CD4-positive, alpha-beta T cell treated with Interleukin-17A for 1 hour (primary cell): ENCODE measurements at regions not wholly inside any gene's neighbourhood (a gene's known extent, or its start where the extent isn't known, plus 50 kb on each side); places are given as distances from the start of the nearest gene placed in this dataset.
"Not testable (repeated sequence)": the region's sequence is repeated elsewhere in the genome, so short reads cannot be mapped to it uniquely, and the experiment has no call there.

Source experiments
- DNase-seq: peaks from one replicate; pipeline ENCODE4 v3.0.0-alpha.2; 2020

DNA sequence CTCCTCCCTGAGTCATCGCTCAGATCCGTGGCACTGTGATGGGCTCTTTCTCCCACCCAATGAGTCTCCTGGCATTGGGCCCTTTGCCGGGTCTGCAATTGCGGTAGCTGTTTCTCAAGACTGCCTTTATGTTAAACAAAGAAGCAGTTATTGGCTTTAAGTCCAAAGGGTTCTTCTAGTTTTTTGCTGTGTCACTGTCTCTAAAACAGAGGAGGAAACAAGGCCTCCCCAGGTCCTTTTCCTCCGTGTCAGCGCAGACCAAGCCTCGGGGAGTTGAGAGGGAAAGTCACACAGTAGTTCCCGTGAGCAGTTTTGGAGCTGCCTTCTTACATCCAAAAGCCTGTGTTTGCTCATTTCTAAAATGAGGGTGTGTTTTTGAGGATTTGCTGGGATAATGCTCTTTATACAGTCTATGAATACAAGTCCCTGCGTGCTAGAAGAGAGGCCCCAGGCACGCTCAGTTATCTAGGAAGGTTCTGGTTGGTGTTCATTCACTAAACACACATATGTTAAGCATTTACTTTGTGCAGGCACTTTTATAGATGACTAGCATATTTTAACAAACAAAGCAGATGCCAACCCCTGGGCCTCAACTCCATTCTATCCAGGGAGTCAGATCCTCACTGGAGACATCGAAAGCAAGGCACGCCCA, 126.0 kb upstream of the PZP start:
- no peak for DNase-seq

DNA sequence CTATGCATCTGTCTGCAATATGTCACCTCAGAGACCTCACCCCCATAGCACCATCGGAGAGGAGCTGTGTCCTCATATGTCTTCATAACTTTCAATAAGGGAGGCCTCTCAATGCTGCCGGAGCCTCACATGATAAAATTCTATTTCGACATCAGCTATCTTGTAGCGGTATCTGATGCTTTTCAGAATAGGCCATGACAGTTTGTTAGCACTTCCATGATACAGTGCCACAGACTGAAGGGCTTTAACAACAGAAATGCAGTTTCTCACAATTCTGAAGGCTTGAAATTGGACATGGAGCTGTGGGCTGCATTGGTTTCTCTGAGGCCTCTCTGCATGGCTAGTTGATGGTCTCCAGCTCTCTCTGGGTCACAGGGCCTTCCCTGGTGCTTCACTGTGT, 125.0 kb upstream of the PZP start:
- no peak for DNase-seq

DNA sequence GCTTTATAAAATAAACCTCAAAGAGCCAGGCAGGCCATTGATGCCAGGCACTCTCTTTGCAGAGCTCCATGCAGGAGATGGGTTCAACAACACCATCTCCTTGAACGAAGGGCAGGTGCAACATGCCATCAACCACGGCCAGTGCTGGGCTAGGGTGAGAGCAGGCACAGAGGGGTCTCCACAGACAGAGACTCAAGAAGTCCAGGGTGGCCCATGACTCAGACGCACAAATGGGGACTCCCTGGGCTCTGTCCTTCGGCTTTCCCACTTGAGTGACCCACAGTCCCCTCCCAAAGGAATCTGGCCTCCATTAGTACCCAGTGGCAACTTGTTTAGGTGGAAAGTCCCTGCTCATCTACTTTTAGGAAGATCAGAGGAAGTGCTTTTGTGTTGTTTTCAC, 124.4 kb upstream of the PZP start:
- no peak for DNase-seq

DNA sequence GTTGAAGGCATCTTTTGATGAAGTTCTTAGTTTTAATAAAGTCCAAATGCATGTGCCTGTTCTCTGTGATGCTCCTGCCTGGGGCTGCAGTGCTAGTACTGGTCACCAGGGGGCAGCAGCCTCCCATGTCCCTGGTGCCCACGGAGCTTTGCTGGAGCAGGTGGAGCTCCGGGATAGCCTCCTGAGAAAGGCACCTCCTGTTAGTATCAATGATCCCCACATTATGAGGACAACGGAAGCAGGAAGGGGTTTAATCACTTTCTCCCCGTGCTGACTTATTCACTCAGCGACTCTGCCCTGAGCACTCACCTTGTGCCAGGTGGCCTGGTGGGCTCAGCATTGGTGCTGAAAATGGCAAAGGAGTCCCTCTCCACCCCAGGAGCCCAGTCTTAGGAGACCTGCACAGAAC, 123.0 kb upstream of the PZP start:
- DNase-seq = peak; percentile 77

DNA sequence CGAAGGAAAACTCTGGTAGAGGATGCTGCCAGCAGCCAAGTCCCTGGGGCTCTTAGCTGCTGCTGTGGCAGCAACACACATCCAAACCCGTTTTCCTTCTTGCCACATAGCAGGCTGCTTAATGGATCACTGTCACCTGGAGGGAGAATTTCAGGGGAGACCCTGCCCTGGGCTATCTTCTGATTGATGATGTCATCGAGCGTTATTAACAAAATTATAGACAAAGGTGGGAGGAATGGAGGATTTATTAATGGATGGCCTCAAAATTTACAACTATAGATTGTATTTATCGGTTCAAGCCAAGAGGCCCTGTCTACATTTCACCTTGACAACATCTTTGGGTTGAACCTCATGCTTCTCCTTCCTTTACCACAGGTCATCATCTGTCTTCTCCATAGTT, 120.8 kb upstream of the PZP start:
- DNase-seq = no peak

DNA sequence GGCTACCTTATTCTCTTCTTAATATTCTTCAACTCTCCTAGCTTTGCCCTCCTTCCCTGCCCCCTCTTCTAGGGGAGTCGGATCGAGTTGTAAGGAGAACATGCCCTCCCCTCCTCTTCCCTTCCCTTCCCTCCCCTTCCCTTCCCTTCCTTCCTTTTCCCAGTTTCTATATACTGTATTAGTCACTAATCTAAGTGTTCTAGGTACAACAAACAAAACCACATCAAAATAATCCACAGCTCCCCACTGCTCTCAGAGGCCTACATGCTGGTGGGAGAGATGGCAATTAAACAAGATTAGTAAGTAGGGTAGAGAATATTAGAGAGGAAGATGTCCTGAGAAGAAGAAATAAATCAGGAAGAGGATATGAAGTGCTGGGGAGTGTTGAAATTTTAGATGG, 119.9 kb upstream of the PZP start:
- no peak for DNase-seq

DNA sequence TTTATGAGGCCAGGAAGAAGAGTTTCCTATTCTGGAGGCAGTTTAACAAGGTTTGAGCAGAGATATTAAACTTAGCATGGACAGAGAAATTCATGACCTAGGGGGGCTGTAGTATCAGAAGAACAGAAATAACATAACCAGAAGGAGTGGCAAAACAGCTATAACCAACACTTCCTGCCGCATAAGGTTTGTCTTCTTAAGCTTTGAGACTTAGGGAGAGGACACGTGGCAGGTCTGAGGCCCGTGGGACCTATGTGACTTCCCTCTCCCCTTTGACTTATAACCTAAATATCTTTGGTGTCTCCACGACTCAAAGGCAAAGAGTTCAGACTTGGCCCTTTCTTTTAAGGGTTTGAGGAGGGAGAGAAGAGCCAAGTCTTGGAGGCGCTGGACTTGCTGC, 119.1 kb upstream of the PZP start:
- no peak for DNase-seq

DNA sequence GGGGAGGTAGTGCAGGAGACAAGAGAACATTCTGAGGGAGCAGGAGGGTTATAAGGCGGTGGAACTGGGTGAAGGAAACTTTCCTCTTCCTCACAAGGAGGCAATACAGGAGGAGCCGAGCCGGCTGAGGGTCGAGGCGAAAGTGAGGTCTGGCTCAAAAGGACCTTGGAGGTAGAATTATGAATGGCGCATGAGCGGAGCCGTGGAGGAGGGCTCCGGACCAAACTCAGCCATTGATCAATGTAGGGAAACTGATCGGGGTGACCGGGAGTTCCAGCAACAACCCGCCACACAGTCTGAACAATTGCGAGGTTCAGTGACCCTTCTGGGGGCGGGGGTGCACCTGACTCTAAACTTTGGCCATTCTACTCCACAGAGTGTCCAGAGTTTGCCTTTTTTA, 118.7 kb upstream of the PZP start:
- DNase-seq = not testable (repeated sequence)

DNA sequence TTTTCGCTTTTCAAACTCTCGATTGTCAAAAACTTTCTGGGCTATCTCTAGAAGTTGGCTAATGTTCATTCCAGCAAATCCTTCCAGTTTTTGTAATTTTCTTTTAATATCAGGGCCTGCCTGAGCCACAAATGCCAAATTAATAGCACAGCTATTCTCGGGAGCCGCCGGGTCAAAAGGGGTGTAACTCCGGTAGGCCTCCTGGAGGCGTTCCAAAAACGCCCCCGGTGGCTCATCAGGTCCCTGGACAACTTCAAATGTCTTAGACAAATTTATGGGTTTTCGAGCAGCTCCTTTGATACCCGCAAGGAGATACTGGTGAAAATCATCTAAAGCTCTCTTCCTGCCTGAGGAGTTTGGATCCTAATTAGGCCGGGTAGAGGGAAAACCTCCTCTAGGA, 117.9 kb upstream of the PZP start:
- DNase-seq = no peak

DNA sequence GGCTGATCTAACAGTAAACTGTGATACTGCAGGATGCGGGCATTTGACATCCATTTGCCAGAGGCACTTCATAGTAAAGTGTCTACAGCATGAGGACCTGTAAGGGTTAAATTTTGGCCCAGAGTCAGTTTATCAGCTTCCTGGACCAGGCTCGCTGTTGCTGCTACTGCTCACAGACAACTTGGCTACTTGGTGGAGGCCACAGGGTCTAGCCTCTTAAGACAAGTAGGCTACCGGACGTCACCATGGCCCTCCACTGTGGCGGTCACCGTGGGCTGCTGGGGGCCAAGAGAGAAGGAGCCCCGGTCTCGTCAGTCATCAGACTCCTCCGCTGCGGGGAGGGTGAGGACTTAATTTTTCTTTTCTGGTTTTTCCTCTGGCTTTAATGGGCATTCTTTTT, 117.3 kb upstream of the PZP start:
- no peak for DNase-seq

DNA sequence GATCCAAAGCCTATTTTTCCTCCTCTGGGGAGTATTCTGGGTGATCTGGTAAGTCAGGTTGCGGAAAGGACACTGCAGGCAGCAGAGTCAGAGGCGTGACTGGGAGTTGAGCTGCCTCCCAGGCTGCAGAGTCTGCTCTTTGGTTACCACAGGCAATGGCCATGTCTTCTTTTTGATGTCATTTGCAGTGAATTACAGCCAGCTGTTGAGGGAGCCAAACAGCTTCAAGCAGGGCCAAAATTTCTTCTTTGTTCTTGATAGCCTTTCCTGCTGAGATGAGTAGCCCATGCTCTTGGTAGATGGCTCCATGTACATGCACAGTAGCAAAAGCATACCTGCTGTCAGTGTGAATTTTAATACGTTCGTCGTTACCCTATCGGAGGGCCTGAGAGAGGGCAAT, 116.6 kb upstream of the PZP start:
- DNase-seq = no peak

DNA sequence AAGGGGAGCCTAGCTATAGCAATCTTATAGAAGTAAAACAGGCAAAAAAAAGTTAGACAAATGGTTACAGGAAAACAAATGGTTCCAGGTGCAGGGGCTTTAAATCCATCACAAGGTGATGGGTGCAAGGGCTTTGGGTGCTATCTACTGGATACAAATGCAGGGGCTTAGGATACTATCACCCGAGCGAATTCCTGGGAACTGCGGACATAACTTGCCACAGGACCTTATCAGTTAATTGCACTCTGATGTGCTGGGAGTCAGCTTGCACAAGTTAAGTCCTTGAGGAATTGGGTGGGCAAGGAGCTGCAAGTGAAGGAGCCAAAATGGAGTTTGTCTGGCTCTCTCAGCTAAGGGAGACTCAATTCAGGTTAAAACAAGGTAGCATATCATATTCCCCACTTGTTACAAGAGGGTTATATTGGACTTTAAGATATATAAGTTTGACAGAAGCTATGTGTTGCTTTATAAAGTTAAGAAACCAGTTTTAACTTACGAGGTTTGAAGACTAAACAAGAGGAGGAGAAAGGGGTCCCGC, 115.0 kb upstream of the PZP start:
- DNase-seq = no peak

DNA sequence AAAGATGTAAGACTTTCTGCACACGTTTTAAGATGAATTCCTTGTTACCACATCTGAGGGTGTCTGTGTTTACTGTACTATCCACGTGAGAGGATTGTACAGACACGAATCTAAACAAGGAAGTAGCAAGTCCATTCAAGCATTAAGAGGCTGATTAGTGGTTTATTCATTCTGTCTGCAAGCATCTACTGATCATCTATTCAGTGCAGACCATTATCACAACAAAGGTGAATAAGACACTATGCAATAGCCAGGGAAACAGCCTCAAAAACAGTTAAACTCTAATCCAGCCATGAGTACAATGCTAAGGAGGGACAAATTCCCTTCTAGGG, 111.6 kb upstream of the PZP start:
- DNase-seq = no peak

DNA sequence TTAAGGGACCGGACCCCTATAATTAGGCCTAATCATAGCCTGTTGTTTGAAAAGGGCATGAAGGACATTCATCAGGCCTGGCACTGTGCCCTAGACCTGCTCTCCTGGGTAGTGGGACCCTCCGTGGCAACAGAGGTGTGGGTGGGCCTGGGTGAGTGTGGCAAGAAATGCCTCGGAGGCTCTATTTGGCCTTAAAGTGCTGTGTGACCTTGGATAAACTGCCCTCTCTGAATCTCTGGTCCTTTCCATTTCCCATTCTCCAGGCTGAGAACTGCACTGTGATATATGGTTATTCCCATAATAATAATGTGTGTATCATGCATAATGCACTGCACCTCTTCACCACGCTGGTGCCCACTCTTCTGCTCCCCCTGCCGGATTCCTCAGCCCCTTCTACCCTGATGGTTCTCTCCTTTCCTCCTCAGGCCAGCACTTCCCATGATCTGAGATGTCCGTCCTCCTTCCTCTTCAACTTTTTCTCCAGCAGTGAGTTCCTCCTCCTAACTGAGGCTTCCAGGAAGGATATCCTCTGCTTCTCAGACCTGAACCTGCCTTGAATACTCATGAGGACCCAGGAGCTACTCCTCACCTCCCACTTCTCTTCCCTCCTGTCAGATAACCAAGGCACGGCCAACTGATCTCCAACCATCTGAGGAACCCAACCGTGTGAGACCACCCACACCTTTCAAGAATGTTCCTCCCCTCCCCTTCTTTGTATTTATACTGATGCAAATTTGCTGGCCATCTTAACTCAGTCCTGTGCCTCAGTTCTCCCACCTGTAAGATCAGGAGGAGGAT, 111.0 kb upstream of the PZP start:
- no peak for DNase-seq

DNA sequence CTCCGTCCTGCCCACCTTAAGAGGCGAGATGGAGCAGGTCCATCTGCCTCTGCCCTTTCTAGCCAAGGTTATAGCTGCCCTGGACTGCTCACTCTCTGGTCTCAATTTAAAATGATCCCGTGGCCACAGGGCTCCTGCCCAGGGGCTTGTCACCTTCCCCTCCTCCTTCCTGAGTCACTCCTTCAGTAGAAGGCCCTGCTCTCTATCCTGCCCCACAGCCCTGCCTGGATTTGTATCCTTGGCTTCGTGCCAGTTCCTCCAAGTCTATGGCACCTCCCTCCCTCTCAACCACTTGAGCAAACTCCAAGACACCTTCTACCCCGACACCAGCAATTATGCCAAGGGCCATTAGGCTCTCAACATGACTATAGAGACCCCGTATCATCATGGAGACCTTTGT, 105.3 kb upstream of the PZP start:
- not testable (repeated sequence) for DNase-seq

DNA sequence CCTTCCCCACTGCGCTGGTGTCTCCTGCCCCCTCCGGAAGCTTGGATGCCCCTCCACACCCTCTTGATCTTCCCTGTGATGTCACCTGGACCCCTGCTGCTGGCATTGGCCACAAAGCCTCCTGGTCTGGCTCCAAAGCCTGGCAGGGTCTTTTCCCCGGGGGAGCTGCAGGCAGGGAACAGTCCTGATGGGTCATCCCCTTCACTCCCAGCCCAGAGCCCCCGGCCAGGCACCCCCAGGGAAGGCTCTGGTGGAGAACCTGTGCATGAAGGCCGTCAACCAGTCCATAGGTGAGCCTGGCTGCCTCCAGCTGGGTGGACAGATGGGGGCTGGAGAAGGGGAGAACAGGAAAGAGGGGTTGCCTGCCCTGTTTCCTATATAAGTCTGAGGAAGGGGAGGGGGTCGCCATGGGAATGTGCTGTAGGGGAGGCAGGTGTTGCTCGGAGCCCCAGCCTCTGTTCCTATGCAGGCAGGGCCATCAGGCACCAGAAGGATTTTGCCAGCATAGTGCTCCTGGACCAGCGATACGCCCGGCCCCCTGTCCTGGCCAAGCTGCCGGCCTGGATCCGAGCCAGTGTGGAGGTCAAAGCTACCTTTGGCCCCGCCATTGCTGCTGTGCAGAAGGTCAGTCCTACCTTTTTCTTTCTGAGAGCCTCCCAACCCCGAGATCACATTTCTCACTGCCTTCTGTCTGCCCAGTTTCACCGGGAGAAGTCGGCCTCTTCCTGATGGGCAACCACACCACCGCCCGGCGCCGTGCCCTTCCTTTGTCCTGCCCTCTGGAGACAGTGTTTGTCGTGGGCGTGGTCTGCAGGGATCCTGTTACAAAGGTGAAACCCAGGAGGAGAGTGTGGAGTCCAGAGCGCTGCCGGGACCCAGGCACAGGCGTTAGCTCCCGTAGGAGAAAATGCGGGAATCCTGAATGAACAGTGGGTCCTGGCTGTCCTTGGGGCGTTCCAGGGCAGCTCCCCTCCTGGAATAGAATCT, 104.5 kb upstream of the PZP start:
- not testable (repeated sequence) for DNase-seq

DNA sequence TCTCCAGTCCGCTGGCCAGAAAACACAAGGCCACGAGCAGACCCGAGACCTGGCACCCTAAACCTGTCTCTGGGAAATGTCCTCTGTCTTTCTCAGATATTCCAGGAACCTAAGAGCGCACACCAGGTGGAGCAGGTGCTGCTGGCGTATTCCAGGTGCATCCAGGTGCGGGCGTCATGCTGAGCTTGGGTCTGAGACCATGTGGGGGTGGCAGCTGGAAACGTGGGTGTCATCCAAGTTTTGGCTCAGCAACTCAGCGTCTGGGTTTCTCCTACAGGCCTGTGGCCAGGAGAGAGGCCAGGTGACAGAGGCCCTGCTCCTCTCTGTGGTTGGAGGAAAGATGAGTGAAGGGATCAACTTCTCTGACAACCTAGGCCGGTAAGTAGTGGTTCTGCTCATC, 103.3 kb upstream of the PZP start:
- DNase-seq = not testable (repeated sequence)

DNA sequence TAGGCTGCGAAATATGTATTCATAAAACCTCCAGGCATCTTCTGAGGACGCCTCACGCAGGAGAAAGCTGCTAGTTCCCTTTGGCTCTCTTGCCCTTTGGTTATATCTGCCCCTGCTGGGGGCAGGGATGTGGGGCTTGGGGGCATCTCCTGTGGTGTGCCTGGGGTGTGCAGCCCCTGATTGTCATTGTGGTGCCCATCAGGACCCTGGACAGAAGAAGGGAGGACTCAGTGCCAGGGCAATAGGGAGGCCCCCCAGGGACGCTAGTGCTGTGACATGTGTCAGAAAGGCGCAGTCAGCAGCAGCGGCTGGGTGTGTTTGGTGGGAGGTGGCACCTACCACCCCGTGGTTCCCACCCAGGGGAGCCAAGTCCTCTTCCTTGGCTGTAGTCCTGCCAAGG, 102.5 kb upstream of the PZP start:
- not testable (repeated sequence) for DNase-seq

DNA sequence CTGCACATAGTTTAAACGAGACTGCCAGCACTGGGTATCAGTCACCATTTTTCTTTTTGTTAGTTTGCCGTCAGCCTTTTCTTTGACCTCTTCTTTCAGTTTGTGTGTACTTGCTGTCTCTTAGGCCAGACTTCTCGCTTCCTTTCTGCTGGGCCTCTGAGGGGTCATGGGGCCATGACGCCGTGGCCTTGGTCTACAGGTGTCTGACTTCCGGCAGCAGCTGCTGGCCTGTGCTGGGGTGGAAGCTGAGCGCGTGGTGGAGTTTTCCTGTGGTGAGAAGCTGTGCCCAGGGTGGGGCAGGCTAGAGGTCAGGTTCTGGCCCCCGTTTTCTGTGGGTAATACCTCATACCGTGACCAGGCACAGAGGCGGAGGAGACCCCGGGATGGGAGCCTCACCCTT, 101.6 kb upstream of the PZP start:
- DNase-seq = not testable (repeated sequence)

DNA sequence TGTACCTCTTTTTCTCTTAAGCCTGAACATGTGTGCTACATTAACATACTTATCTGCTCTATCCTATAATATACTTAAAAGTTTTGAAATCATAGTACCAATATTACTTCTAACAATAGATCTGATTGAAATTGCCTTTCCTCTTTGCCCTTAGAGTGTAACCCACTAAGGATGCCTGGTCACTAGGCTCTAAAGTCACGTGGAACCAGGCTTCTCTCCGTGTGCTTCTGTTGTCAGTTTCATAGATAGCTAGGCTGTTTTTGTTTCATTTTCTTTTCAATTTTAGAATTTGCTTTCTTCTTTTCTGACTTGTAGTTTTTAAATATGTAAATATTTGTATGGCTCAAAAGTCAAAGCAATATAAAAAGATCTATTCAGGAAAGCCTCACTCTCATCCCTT, 100.5 kb upstream of the PZP start:
- DNase-seq = not testable (repeated sequence)

DNA sequence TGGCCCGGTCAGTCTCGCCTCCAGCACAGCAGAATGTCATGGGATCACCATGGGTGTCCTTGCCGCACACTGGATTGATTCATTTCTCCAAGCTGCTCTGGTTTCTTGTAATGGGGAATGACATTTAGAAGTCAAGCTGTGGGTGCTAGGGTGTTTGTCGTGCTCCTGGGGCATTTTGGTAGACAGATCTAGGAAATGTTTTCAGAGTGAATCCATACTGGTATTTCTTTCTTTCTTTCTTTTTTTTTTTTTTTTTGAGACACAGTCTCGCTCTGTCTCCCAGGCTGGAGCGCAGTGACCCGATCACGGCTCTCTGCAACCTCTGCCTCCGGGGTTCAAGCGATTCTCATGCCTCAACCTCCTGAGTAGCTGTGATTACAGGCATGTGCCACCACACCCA, 100.0 kb upstream of the PZP start:
- not testable (repeated sequence) for DNase-seq

DNA sequence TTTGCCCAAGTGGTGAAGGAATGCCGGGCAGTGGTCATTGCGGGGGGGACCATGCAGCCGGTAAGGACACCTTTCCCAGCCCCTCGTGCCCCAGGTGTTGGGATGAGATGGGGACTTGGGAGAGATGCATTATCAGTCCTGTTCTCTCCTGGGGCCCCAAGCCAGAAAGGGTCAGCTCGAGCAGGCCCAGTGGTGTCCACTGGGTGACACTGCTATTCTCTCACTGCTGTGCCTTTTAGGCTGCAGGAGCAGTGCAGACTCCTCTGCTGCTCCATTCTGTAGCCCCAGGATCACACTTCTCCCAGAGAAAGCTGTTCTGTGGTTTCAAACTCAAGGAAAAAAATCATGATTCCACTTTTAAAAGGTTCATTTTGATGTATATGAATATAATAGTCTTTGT, 99.1 kb upstream of the PZP start:
- not testable (repeated sequence) for DNase-seq

DNA sequence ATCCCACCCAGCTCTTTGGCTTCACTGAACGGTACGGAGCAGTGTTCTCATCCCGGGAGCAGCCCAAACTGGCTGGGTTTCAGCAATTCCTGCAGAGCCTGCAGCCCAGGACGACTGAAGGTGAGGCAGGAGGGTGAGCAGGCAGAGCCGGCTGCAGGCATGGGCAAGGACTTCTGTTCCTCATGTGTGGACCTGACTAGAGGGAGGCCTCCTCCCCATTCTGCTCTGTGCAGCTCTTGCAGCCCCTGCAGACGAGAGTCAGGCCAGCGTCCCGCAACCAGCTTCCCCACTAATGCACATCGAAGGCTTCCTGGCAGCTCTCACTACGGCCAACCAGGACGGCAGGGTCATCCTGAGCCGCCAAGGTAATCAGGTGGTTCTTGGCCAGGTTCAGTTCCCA, 97.8 kb upstream of the PZP start:
- DNase-seq = not testable (repeated sequence)
